ENCODE measurements at regions not wholly inside any gene's neighbourhood (a gene's known extent, or its start where the extent isn't known, plus 50 kb on each side); places are given as distances from the start of the nearest gene placed in this dataset.

GRCh38 chr5:79851391-79851863, 139.6 kb downstream of the MTX3 start:
- Histone ChIP-seq H3K9me2 (ENCODE audit: insufficient read depth) (no peaks in the 10 kb centered on the region), H3K4me3 (replicated peaks in 1 of 2; ENCODE audit: low read depth in 1 of 2, low read length in 2 of 2) (no peak overlapping the region), H3K4me2 (ENCODE audit: low read length) (no peak overlapping the region), H4K20me1 (ENCODE audit: insufficient read depth) (no peaks in the 10 kb centered on the region), H3K36me3 (ENCODE audit: control insufficient read depth in 1 of 2, insufficient read depth in 2 of 2, low read length in 2 of 2) (no peaks in the 10 kb centered on the region), H3K9ac (ENCODE audit: low read length) (no peak overlapping the region), H2AFZ (ENCODE audit: low read depth, low read length, poor library complexity, severe bottlenecking) (no peak overlapping the region), H3K9me3 (ENCODE audit: control insufficient read depth in 1 of 2, insufficient read depth in 1 of 2, low read depth in 1 of 2, low read length in 2 of 2) (no peaks in the 10 kb centered on the region), H3K4me1 (ENCODE audit: control insufficient read depth in 1 of 2, insufficient read depth in 2 of 2, low read length in 2 of 2) (peaks cover 4 to 11% of the 10 kb centered on the region in 2 experiments; a peak in 3 of 4 replicates), H3K79me2 (ENCODE audit: insufficient read depth, low read length) (no peaks in the 10 kb centered on the region), H3K27ac (ENCODE audit: low read depth, low read length) (no peak overlapping the region), H3K27me3 (ENCODE audit: insufficient read depth, low read length) (no peaks in the 10 kb centered on the region)
- no peak for TF ChIP-seq ELF1 (IDR thresholded peaks at IDR 0.05; ENCODE audit: borderline replicate concordance, low read depth)
- no peak for TF ChIP-seq POLR2A (IDR thresholded peaks at IDR 0.05; ENCODE audit: borderline replicate concordance, extremely low read depth, insufficient read depth, insufficient read length)
- ChIA-PET RAD21 (ENCODE audit: low non-redundant PET in 1 of 2, low total read pairs in 2 of 2, uncharacterized antibody in 2 of 2, unreplicated experiment in 2 of 2) (no interaction called here), CTCF (interaction anchor here (0.5 kb wide), 1 partner anchor 225 kb away, joined by 3 read pairs; no protein-coding TSS in a partner anchor), POLR2A (no interaction called here)
- no TSS peak for BruUV-seq (replicated peaks)
- DNase-seq (ENCODE audit: low read depth, low spot score) (no peak), ATAC-seq (no peak)
- intact Hi-C loops (cut with micrococcal nuclease) = loop anchor here (10.0 kb wide), 2 partner anchors 717 to 957 kb away; no protein-coding TSS in a partner anchor

GRCh38 chr5:79850941-79851340, 140.1 kb downstream of the MTX3 start:
- DNase-seq (ENCODE audit: low read depth, low spot score) = no peak
- BruUV-seq (replicated peaks) = no TSS peak
- no peak for TF ChIP-seq ZNF274 (IDR thresholded peaks at IDR 0.05; ENCODE audit: low read depth, low read length)
- peaks cover 4 to 11% of the 10 kb centered on the region in 2 experiments; a peak in 3 of 4 replicates for H3K4me1 ChIP-seq (ENCODE audit: control insufficient read depth in 1 of 2, insufficient read depth in 2 of 2, low read length in 2 of 2)
- no peaks in the 10 kb centered on the region for H3K79me2 ChIP-seq (ENCODE audit: insufficient read depth, low read length)
- no peaks in the 10 kb centered on the region for H3K9me3 ChIP-seq (ENCODE audit: control insufficient read depth in 1 of 2, insufficient read depth in 1 of 2, low read depth in 1 of 2, low read length in 2 of 2)
- no peak for ATAC-seq
- intact Hi-C loops (cut with micrococcal nuclease) = loop anchor here (10.0 kb wide), 2 partner anchors 716 to 956 kb away; no protein-coding TSS in a partner anchor
- H2AFZ ChIP-seq (ENCODE audit: low read depth, low read length, poor library complexity, severe bottlenecking) = no peak overlapping the region
- ChIA-PET RAD21 (ENCODE audit: low non-redundant PET in 1 of 2, low total read pairs in 2 of 2, uncharacterized antibody in 2 of 2, unreplicated experiment in 2 of 2) (no interaction called here), POLR2A (no interaction called here), CTCF (interaction anchor here (0.5 kb wide), 1 partner anchor 225 kb away, joined by 3 read pairs; no protein-coding TSS in a partner anchor)
- no peak overlapping the region for H3K27ac ChIP-seq (ENCODE audit: low read depth, low read length)
- H3K27me3 ChIP-seq (ENCODE audit: insufficient read depth, low read length) = no peaks in the 10 kb centered on the region
- H4K20me1 ChIP-seq (ENCODE audit: insufficient read depth) = no peaks in the 10 kb centered on the region
- no peaks in the 10 kb centered on the region for H3K9me2 ChIP-seq (ENCODE audit: insufficient read depth)
- no peak overlapping the region for H3K4me3 ChIP-seq (replicated peaks in 1 of 2; ENCODE audit: low read depth in 1 of 2, low read length in 2 of 2)
- H3K36me3 ChIP-seq (ENCODE audit: control insufficient read depth in 1 of 2, insufficient read depth in 2 of 2, low read length in 2 of 2) = no peaks in the 10 kb centered on the region
- no peak overlapping the region for H3K4me2 ChIP-seq (ENCODE audit: low read length)
- no peak overlapping the region for H3K9ac ChIP-seq (ENCODE audit: low read length)
